ENCODE measurements at regions not wholly inside any gene's neighbourhood (a gene's known extent, or its start where the extent isn't known, plus 50 kb on each side); places are given as distances from the start of the nearest gene placed in this dataset.

- DNase-seq, result no peak
Measured at GRCh38 chr18:56115071-56116015, 523.0 kb downstream of the TXNL1 start.

GRCh38 chr18:56112984-56113383 lies 525.0 kb upstream of the TCF4 start:
- DNase-seq, result no peak

- DNase-seq, result no peak
Measured at GRCh38 chr18:56112013-56112749, 524.2 kb upstream of the TCF4 start.

- DNase-seq, result no peak
Measured at GRCh38 chr18:56109757-56110156, 521.8 kb upstream of the TCF4 start.

GRCh38 chr18:56108478-56109367 lies 520.7 kb upstream of the TCF4 start:
- DNase-seq, result no peak

- no peak for DNase-seq
Measured at GRCh38 chr18:56107821-56108477, 520.0 kb upstream of the TCF4 start.

GRCh38 chr18:56100090-56100722 lies 512.2 kb upstream of the TCF4 start:
- DNase-seq, result no peak

GRCh38 chr18:56097621-56098020 lies 509.6 kb upstream of the TCF4 start:
- DNase-seq, result no peak

- DNase-seq, result no peak
Measured at GRCh38 chr18:56096861-56097260, 508.9 kb upstream of the TCF4 start.

GRCh38 chr18:56089612-56090258 lies 501.7 kb upstream of the TCF4 start:
- DNase-seq, result no peak

- DNase-seq, result no peak
Measured at GRCh38 chr18:56086786-56087185, 498.8 kb upstream of the TCF4 start.

- DNase-seq, result no peak
Measured at GRCh38 chr18:56086176-56086575, 498.2 kb upstream of the TCF4 start.

GRCh38 chr18:56085551-56085950 lies 497.6 kb upstream of the TCF4 start:
- no peak for DNase-seq

GRCh38 chr18:56083523-56084287 lies 495.7 kb upstream of the TCF4 start:
- no peak for DNase-seq

GRCh38 chr18:56083097-56083521 lies 495.1 kb upstream of the TCF4 start:
- DNase-seq, result no peak

- no peak for DNase-seq
Measured at GRCh38 chr18:56076723-56077122, 488.7 kb upstream of the TCF4 start.

GRCh38 chr18:56068701-56069100 lies 480.7 kb upstream of the TCF4 start:
- no peak for DNase-seq

GRCh38 chr18:56067969-56068671 lies 480.1 kb upstream of the TCF4 start:
- DNase-seq, result no peak

- no peak for DNase-seq
Measured at GRCh38 chr18:56067214-56067894, 479.4 kb upstream of the TCF4 start.
